ENCODE measurements at regions not wholly inside any gene's neighbourhood (a gene's known extent, or its start where the extent isn't known, plus 50 kb on each side); places are given as distances from the start of the nearest gene placed in this dataset.

GRCh38 chr11:119829402-119829801 is 100.4 kb upstream of the NECTIN1 start:
- CTCF ChIA-PET: no interaction called here
- no peaks in the 10 kb centered on the region for H3K36me3 Mint-ChIP-seq (ENCODE audit: low read depth)
- peaks cover 61% of the 10 kb centered on the region for H3K27me3 Mint-ChIP-seq

DNA sequence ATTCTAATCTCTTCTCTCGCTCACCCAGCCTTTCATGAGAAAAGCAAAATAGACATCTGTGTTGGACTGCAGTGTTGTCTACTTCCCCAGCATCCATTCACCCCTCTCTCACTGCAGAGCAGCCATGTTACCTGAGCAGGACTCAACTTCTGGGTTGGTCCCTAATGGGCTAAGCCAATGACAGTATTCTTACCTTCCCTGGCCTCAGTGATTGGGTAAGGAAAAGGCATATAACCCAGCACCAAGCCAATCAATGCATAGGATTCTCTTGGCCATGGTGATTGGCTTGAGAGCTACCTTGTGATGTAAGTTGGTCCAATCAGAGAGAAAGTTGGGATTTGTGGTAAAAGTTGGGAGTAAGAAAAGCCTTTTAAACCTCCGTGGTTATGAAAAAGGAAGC is 99.8 kb upstream of the NECTIN1 start:
- H3K4me3 Mint-ChIP-seq: no peak overlapping the region
- no peak overlapping the region for H3K27ac Mint-ChIP-seq
- H3K27me3 Mint-ChIP-seq: peaks cover 56% of the 10 kb centered on the region
- intact Hi-C loops (cut with DNase I, micrococcal nuclease): no loop called here
- H3K36me3 Mint-ChIP-seq (ENCODE audit: low read depth): no peaks in the 10 kb centered on the region
- no peak for DNase-seq
- peaks cover 16 to 33% of the 10 kb centered on the region in 2 experiments for H3K27me3 ChIP-seq (ENCODE audit: control insufficient read depth in 1 of 2, insufficient read depth in 2 of 2, low read length in 2 of 2)
- TF ChIP-seq, protein P1, sequence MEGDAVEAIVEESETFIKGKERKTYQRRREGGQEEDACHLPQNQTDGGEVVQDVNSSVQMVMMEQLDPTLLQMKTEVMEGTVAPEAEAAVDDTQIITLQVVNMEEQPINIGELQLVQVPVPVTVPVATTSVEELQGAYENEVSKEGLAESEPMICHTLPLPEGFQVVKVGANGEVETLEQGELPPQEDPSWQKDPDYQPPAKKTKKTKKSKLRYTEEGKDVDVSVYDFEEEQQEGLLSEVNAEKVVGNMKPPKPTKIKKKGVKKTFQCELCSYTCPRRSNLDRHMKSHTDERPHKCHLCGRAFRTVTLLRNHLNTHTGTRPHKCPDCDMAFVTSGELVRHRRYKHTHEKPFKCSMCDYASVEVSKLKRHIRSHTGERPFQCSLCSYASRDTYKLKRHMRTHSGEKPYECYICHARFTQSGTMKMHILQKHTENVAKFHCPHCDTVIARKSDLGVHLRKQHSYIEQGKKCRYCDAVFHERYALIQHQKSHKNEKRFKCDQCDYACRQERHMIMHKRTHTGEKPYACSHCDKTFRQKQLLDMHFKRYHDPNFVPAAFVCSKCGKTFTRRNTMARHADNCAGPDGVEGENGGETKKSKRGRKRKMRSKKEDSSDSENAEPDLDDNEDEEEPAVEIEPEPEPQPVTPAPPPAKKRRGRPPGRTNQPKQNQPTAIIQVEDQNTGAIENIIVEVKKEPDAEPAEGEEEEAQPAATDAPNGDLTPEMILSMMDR (IDR thresholded peaks at IDR 0.05): no peak
- no peak overlapping the region for H3K4me3 ChIP-seq (ENCODE audit: low read length)
- no peaks in the 10 kb centered on the region for H3K36me3 ChIP-seq (ENCODE audit: insufficient read depth, low read length)
- H3K27ac ChIP-seq (ENCODE audit: low read depth in 1 of 2, low read length in 2 of 2): no peak overlapping the region
- H3K4me1 Mint-ChIP-seq (ENCODE audit: low read depth): no peaks in the 10 kb centered on the region
- ATAC-seq (ENCODE audit: poor library complexity): no peak
- peaks cover 5% of the 10 kb centered on the region for H3K9me3 Mint-ChIP-seq
- H3K9me3 ChIP-seq (ENCODE audit: control insufficient read depth in 1 of 2, insufficient read depth in 1 of 2, low read length in 2 of 2): peaks cover 0 to 3% of the 10 kb centered on the region in 2 experiments
- ChIA-PET POLR2A (interaction anchor here (0.5 kb wide), 1 partner anchor 904 kb away, joined by 4 read pairs; no protein-coding TSS in a partner anchor), CTCF (no interaction called here)
- no peaks in the 10 kb centered on the region for H3K4me1 ChIP-seq (ENCODE audit: insufficient read depth, low read length)

More at GRCh38 chr11:119829402-119829801, 100.4 kb upstream of the NECTIN1 start:
- DNase-seq (no peak), ATAC-seq (ENCODE audit: poor library complexity) (no peak)
- Histone ChIP-seq H3K4me3 (ENCODE audit: low read length) (no peak overlapping the region), H3K9me3 (ENCODE audit: control insufficient read depth in 1 of 2, insufficient read depth in 1 of 2, low read length in 2 of 2) (peaks cover 0 to 3% of the 10 kb centered on the region in 2 experiments), H3K27ac (ENCODE audit: low read depth in 1 of 2, low read length in 2 of 2) (no peak overlapping the region), H3K4me1 (ENCODE audit: insufficient read depth, low read length) (no peaks in the 10 kb centered on the region), H3K36me3 (ENCODE audit: insufficient read depth, low read length) (no peaks in the 10 kb centered on the region), H3K27me3 (ENCODE audit: control insufficient read depth in 1 of 2, insufficient read depth in 2 of 2, low read length in 2 of 2) (peaks cover 16 to 33% of the 10 kb centered on the region in 2 experiments)
- intact Hi-C loops (cut with DNase I, micrococcal nuclease): no loop called here
- Mint-ChIP-seq H3K4me1 (ENCODE audit: low read depth) (no peaks in the 10 kb centered on the region), H3K27ac (no peak overlapping the region), H3K9me3 (peaks cover 5% of the 10 kb centered on the region), H3K4me3 (no peak overlapping the region)
- TF ChIP-seq, protein P1 (IDR thresholded peaks at IDR 0.05): no peak
- POLR2A ChIA-PET: interaction anchor here (0.5 kb wide), 1 partner anchor 904 kb away, joined by 4 read pairs; no protein-coding TSS in a partner anchor

GRCh38 chr11:119828006-119828405 is 99.0 kb upstream of the NECTIN1 start:
- no peak overlapping the region for H3K27ac Mint-ChIP-seq
- no peaks in the 10 kb centered on the region for H3K4me1 Mint-ChIP-seq (ENCODE audit: low read depth)
- POLR2A ChIA-PET: no interaction called here
- peaks cover 6% of the 10 kb centered on the region for H3K9me3 Mint-ChIP-seq
- DNase-seq (no peak), ATAC-seq (ENCODE audit: poor library complexity) (no peak)
- Histone ChIP-seq H3K27ac (ENCODE audit: low read depth in 1 of 2, low read length in 2 of 2) (no peak overlapping the region), H3K27me3 (ENCODE audit: control insufficient read depth in 1 of 2, insufficient read depth in 2 of 2, low read length in 2 of 2) (peaks cover 15 to 33% of the 10 kb centered on the region in 2 experiments), H3K36me3 (ENCODE audit: insufficient read depth, low read length) (no peaks in the 10 kb centered on the region), H3K4me1 (ENCODE audit: insufficient read depth, low read length) (no peaks in the 10 kb centered on the region), H3K4me3 (ENCODE audit: low read length) (no peak overlapping the region), H3K9me3 (ENCODE audit: control insufficient read depth in 1 of 2, insufficient read depth in 1 of 2, low read length in 2 of 2) (peaks cover 0 to 3% of the 10 kb centered on the region in 2 experiments)
- TF ChIP-seq, protein P1 (IDR thresholded peaks at IDR 0.05): no peak
- no peak overlapping the region for H3K4me3 Mint-ChIP-seq
- intact Hi-C loops (cut with DNase I, micrococcal nuclease): no loop called here
- H3K27me3 Mint-ChIP-seq: peaks cover 54% of the 10 kb centered on the region
- CTCF ChIA-PET: no interaction called here
- H3K36me3 Mint-ChIP-seq (ENCODE audit: low read depth): no peaks in the 10 kb centered on the region
